CD4-positive, alpha-beta memory T cell (primary cell): ENCODE measurements at regions not wholly inside any gene's neighbourhood (a gene's known extent, or its start where the extent isn't known, plus 50 kb on each side); places are given as distances from the start of the nearest gene placed in this dataset.

Source experiments
- CTCF ChIA-PET: fragments of 350-600 bp; sonication (Branson Sonifier 250); formaldehyde crosslinking; loops from one replicate; lab custom pipeline; 2021; ENCODE audit warnings: inconsistent platforms; ENCODE audit not compliant: partially characterized antibody; lab: Charles Lee
- POLR2A ChIA-PET: fragments of 350-600 bp; sonication (Branson Sonifier 250); formaldehyde crosslinking; loops from one replicate; lab custom pipeline; 2021; ENCODE audit not compliant: partially characterized antibody; lab: Charles Lee
- DNase-seq, 5 donors: peaks; one replicate each; pipeline versions ENCODE4 v3.0.0 to v3.0.0-alpha.2; 2020 to 2022; ENCODE audit warnings: mixed read lengths in 1 of 5
- H3K27ac ChIP-seq: one replicate; pipeline ENCODE4 v1.7.0; 2013; ENCODE audit warnings: low read depth, low read length
- H3K27me3 ChIP-seq: 2 replicates; pipeline ENCODE4 v1.7.0; 2013; ENCODE audit warnings: mild to moderate bottlenecking, low read length, moderate library complexity; ENCODE audit not compliant: insufficient read depth
- H3K36me3 ChIP-seq: 2 replicates; pipeline ENCODE4 v1.7.0; 2013; ENCODE audit warnings: mild to moderate bottlenecking, low read length, moderate library complexity; ENCODE audit not compliant: insufficient read depth
- H3K4me1 ChIP-seq: 2 replicates; pipeline ENCODE4 v1.7.0; 2013; ENCODE audit warnings: mild to moderate bottlenecking, low read length, moderate library complexity; ENCODE audit not compliant: insufficient read depth
- H3K4me3 ChIP-seq, 2 donors: one replicate each; pipeline ENCODE4 v1.7.0; 2013; ENCODE audit warnings: low read length in 2 of 2, mild to moderate bottlenecking in 1 of 2
- H3K9me3 ChIP-seq, 2 donors: one replicate each; pipeline ENCODE4 v1.7.0; 2013; ENCODE audit warnings: low read length in 2 of 2, control low read depth in 1 of 2; ENCODE audit not compliant: control insufficient read depth in 1 of 2
- H3K27ac Mint-ChIP-seq, 7 donors: one replicate each; pipeline ENCODE4 v1.8.0; 2020 to 2021; ENCODE audit warnings: mixed read lengths in 7 of 7, mild to moderate bottlenecking in 6 of 7, inconsistent platforms in 3 of 7, moderate library complexity in 3 of 7
- H3K27me3 Mint-ChIP-seq, 2 donors: one replicate each; pipeline ENCODE4 v1.8.0; 2020 to 2021; ENCODE audit warnings: mixed read lengths in 2 of 2
- H3K36me3 Mint-ChIP-seq, 2 donors: one replicate each; pipeline ENCODE4 v1.8.0; 2020 to 2021; ENCODE audit warnings: mixed read lengths in 2 of 2, inconsistent platforms in 1 of 2, mild to moderate bottlenecking in 1 of 2
- H3K4me1 Mint-ChIP-seq, 4 donors: one replicate each; pipeline ENCODE4 v1.8.0; 2020 to 2021; ENCODE audit warnings: mixed read lengths in 4 of 4, mild to moderate bottlenecking in 1 of 4
- H3K4me3 Mint-ChIP-seq, 8 donors: one replicate each; pipeline ENCODE4 v1.8.0; 2020 to 2021; ENCODE audit warnings: mixed read lengths in 8 of 8, mild to moderate bottlenecking in 7 of 8, moderate library complexity in 6 of 8, inconsistent platforms in 3 of 8
- H3K9me3 Mint-ChIP-seq, 8 donors: one replicate each; pipeline ENCODE4 v1.8.0; 2020 to 2021; ENCODE audit warnings: mixed read lengths in 8 of 8, mild to moderate bottlenecking in 5 of 8, inconsistent platforms in 3 of 8, moderate library complexity in 1 of 8
- intact Hi-C: fragments of 100-400 bp; cut with micrococcal nuclease; formaldehyde crosslinking; loops from one replicate; pipeline ENCODE4 v1.15.1; 2023

DNA sequence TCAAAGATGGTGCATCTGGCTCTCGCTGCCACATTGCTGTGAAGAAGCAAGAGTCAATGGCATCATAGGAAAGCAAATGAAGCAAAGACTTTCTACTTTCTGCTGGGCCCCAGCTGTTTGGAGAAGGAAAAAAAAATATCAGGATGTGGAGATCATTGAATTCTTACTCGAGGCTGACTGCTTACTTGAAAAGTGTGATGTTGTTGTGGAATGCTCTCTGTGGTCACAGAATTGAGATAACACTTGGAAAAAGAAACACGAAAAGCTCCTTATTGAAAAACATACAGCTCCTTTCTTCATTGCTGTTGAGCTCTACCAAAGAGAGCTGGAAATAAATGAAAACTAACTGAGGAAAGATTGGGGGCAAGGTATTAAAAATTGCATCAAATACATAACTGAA lies 157.4 kb upstream of the TBX20 start:
- Mint-ChIP-seq H3K36me3 (no peaks in the 10 kb centered on the region), H3K27ac (no peak overlapping the region), H3K27me3 (peaks cover 10 to 26% of the 10 kb centered on the region in 2 donors), H3K4me3 (no peak overlapping the region), H3K9me3 (peaks cover 0 to 4% (median 0%) of the 10 kb centered on the region in 8 donors), H3K4me1 (no peaks in the 10 kb centered on the region)
- ChIA-PET POLR2A (no interaction called here), CTCF (interaction anchor here (2.6 kb wide), 1 partner anchor 14 kb away, joined by 12 read pairs; no protein-coding TSS in a partner anchor)
- H3K4me3 ChIP-seq: no peak overlapping the region
- H3K4me1 ChIP-seq: no peaks in the 10 kb centered on the region
- H3K9me3 ChIP-seq: no peaks in the 10 kb centered on the region
- H3K27ac ChIP-seq: no peak overlapping the region
- intact Hi-C loops: no loop called here
- no peak for DNase-seq
- H3K27me3 ChIP-seq: no peaks in the 10 kb centered on the region
- H3K36me3 ChIP-seq: no peaks in the 10 kb centered on the region

DNA sequence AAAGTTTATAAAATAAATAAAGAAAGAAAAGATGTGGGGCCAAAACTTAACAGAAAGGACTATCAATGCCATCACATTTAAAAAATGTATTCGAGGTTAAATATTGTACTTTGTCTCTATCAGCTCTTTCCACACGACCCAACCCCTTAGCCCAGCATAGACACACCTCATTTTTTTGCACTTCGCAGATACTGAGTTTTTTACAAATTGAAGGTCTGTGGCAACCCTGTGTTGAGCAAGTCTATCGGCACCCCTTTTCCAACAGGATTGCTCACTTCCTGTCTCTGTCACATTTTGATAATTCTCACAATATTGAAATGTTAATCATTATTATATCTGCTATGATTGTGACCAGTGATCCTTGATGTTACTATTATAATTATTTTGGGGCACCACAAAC lies 151.6 kb upstream of the TBX20 start:
- H3K4me3 Mint-ChIP-seq: no peak overlapping the region
- peaks cover 5 to 9% of the 10 kb centered on the region in 2 donors for H3K27me3 Mint-ChIP-seq
- no peaks in the 10 kb centered on the region for H3K4me1 Mint-ChIP-seq
- H3K27me3 ChIP-seq: no peaks in the 10 kb centered on the region
- no peaks in the 10 kb centered on the region for H3K36me3 Mint-ChIP-seq
- ChIA-PET POLR2A (no interaction called here), CTCF (interaction anchor here (0.6 kb wide), 1 partner anchor 20 kb away, joined by 3 read pairs; no protein-coding TSS in a partner anchor)
- no peak overlapping the region for H3K27ac Mint-ChIP-seq
- no peaks in the 10 kb centered on the region for H3K36me3 ChIP-seq
- H3K4me3 ChIP-seq: no peak overlapping the region
- H3K9me3 ChIP-seq: no peaks in the 10 kb centered on the region
- H3K4me1 ChIP-seq: no peaks in the 10 kb centered on the region
- intact Hi-C loops: no loop called here
- no peak overlapping the region for H3K27ac ChIP-seq
- no peak for DNase-seq
- H3K9me3 Mint-ChIP-seq: no peaks in the 10 kb centered on the region

DNA sequence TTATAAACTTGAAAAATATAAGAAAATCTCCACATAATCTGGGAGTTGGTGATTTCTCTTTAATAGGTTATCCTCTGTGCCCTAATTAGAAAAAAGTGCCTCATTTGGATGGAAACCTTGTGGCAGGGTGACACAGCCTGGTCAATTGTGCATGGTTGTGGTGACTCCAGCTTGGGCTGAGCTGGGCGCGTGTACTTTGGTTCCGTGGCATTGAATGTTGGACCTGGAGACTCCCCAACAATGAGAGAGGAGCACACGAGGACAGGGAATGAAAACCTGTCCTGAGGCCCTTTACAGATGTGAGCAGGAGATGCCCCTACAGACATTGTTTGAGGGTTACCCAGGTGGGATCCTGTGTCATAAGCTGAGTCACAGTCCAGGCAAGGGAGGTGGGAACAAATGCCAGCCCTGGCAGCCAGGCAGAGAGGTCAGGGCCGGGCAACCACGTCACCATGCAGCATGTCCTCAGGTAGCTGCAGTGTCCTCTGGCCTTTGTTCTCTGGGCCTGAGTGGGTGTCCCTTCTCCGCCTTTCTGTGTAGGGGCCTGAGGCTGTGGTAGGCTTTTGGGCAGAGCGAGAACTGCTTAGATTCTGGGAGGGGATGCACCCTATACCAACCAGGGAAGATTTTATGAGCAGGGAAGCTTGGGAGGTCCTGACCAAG lies 147.4 kb upstream of the TBX20 start:
- intact Hi-C loops: no loop called here
- H3K27ac Mint-ChIP-seq: no peak overlapping the region
- Histone ChIP-seq H3K9me3 (no peaks in the 10 kb centered on the region), H3K36me3 (no peaks in the 10 kb centered on the region), H3K27ac (no peak overlapping the region), H3K27me3 (no peaks in the 10 kb centered on the region), H3K4me1 (no peaks in the 10 kb centered on the region), H3K4me3 (no peak overlapping the region)
- H3K4me3 Mint-ChIP-seq: no peak overlapping the region
- CTCF ChIA-PET: no interaction called here
- no peaks in the 10 kb centered on the region for H3K4me1 Mint-ChIP-seq
- no peaks in the 10 kb centered on the region for H3K9me3 Mint-ChIP-seq
- H3K27me3 Mint-ChIP-seq: peaks cover 4 to 10% of the 10 kb centered on the region in 2 donors
- POLR2A ChIA-PET: no interaction called here
- H3K36me3 Mint-ChIP-seq: no peaks in the 10 kb centered on the region
- no peak for DNase-seq

DNA sequence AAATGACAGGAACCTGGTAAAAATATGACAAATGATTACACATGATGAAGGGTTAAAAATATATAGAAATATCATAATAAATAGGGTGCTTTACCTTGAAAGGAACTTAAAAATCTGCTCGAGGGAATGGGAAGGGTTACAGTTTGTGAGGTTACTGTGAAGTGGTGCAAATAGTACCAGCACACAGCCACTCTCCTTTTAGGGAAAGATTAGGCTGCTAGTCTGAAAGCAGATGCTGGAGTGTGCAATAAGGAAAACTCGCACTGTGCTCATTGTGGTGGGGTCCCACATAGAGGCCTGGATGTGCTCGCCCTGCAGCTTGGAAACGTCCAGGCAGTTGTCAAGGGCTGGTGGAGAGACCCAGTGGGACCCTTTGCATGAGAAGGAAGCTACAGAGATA lies 145.9 kb upstream of the TBX20 start:
- Histone ChIP-seq H3K36me3 (no peaks in the 10 kb centered on the region), H3K27me3 (no peaks in the 10 kb centered on the region), H3K4me3 (no peak overlapping the region), H3K27ac (no peak overlapping the region), H3K4me1 (no peaks in the 10 kb centered on the region), H3K9me3 (no peaks in the 10 kb centered on the region)
- no peak for DNase-seq
- Mint-ChIP-seq H3K9me3 (no peaks in the 10 kb centered on the region), H3K4me3 (no peak overlapping the region), H3K4me1 (no peaks in the 10 kb centered on the region), H3K27ac (no peak overlapping the region), H3K36me3 (no peaks in the 10 kb centered on the region), H3K27me3 (peaks cover 6 to 12% of the 10 kb centered on the region in 2 donors)
- intact Hi-C loops: no loop called here
- ChIA-PET POLR2A (no interaction called here), CTCF (no interaction called here)

DNA sequence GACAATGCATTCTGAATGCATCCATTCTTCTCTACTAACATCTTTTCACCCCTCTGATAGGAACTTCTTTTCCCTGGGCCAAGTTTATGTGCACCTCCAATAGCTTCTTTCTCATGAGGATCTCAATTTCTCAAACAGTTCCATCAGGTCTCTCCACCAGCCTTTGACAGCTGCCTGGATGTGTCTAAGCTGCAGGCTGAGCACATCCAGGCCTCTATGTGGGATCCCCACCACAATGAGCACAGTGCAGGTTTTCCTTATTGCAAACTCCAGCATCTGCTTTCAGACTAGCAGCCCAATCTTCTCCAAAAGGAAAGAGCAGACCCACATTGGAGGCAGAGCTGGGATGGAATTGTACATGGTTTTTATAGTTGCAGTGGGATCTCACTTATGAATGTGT lies 145.3 kb upstream of the TBX20 start:
- Mint-ChIP-seq H3K36me3 (no peaks in the 10 kb centered on the region), H3K27ac (no peak overlapping the region), H3K9me3 (no peaks in the 10 kb centered on the region), H3K4me1 (no peaks in the 10 kb centered on the region), H3K27me3 (peaks cover 6 to 13% of the 10 kb centered on the region in 2 donors), H3K4me3 (no peak overlapping the region)
- DNase-seq: no peak
- intact Hi-C loops: no loop called here
- no peaks in the 10 kb centered on the region for H3K4me1 ChIP-seq
- no peaks in the 10 kb centered on the region for H3K36me3 ChIP-seq
- POLR2A ChIA-PET: no interaction called here
- H3K27ac ChIP-seq: no peak overlapping the region
- no peaks in the 10 kb centered on the region for H3K9me3 ChIP-seq
- H3K27me3 ChIP-seq: no peaks in the 10 kb centered on the region
- CTCF ChIA-PET: no interaction called here
- no peak overlapping the region for H3K4me3 ChIP-seq

DNA sequence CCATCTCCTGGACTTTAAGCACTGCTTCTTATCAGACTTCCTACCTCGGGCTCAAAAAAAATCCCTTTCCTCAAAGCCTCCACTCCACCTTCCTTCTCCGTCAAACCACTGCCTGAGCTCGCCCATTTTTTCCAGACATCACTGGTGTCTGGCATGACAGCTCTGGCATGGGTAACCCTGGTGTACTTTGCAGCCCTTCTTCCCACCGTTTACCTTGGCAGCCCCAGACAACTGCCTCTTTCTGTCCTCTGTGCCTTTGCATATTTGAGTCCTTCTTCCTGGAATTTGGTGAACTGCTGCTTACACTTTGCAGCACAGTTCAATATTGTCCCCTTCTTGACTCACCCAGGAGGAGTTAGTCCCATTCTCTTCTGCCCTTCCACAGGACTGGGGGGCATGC lies 144.6 kb upstream of the TBX20 start:
- ChIA-PET POLR2A (no interaction called here), CTCF (no interaction called here)
- Histone ChIP-seq H3K27me3 (no peaks in the 10 kb centered on the region), H3K4me3 (no peak overlapping the region), H3K9me3 (no peaks in the 10 kb centered on the region), H3K36me3 (no peaks in the 10 kb centered on the region), H3K4me1 (no peaks in the 10 kb centered on the region), H3K27ac (no peak overlapping the region)
- no peaks in the 10 kb centered on the region for H3K36me3 Mint-ChIP-seq
- no peak overlapping the region for H3K4me3 Mint-ChIP-seq
- DNase-seq: no peak
- H3K27me3 Mint-ChIP-seq: peaks cover 6 to 13% of the 10 kb centered on the region in 2 donors
- intact Hi-C loops: no loop called here
- H3K4me1 Mint-ChIP-seq: no peaks in the 10 kb centered on the region
- no peaks in the 10 kb centered on the region for H3K9me3 Mint-ChIP-seq
- H3K27ac Mint-ChIP-seq: no peak overlapping the region

DNA sequence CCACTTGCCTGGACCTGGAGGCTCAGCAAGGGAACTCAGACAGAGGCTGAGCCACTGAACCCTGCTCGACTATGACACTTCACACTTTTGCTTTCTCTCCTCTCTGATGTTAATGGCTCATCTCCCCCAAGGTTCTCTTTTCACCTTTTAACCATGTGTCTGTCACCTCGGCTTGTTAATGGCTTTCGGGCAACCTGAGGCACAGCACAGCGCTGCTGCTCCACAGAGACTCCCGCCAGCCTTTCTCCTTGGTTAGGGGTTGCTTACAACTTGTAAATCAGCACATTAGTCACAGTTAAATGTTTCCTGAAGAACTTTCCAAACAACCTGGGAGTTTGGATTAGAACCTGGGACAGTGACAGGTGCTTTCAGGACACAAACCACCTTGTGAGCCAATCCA lies 136.2 kb upstream of the TBX20 start:
- no peaks in the 10 kb centered on the region for H3K36me3 Mint-ChIP-seq
- ChIA-PET CTCF (no interaction called here), POLR2A (no interaction called here)
- no peak overlapping the region for H3K4me3 Mint-ChIP-seq
- H3K4me1 Mint-ChIP-seq: no peaks in the 10 kb centered on the region
- no peak overlapping the region for H3K27ac Mint-ChIP-seq
- H3K27me3 ChIP-seq: no peaks in the 10 kb centered on the region
- no peak for DNase-seq
- no peaks in the 10 kb centered on the region for H3K4me1 ChIP-seq
- H3K9me3 Mint-ChIP-seq: no peaks in the 10 kb centered on the region
- intact Hi-C loops: no loop called here
- H3K36me3 ChIP-seq: no peaks in the 10 kb centered on the region
- H3K4me3 ChIP-seq: no peak overlapping the region
- no peaks in the 10 kb centered on the region for H3K9me3 ChIP-seq
- peaks cover 6 to 9% of the 10 kb centered on the region in 2 donors for H3K27me3 Mint-ChIP-seq
- no peak overlapping the region for H3K27ac ChIP-seq
